Glutamatergic neuron (in vitro differentiated cells): ENCODE measurements at regions not wholly inside any gene's neighbourhood (a gene's known extent, or its start where the extent isn't known, plus 50 kb on each side); places are given as distances from the start of the nearest gene placed in this dataset.

ENCODE experiments used
- DNase-seq: peaks from one replicate; pipeline ENCODE4 v3.0.0; 2022
- H3K27ac Mint-ChIP-seq: one replicate; pipeline ENCODE4 v1.8.0; 2020; ENCODE audit warnings: mild to moderate bottlenecking, mixed read lengths, inconsistent platforms; ENCODE audit not compliant: unreplicated experiment
- H3K27me3 Mint-ChIP-seq: one replicate; pipeline ENCODE4 v1.8.0; 2020; ENCODE audit warnings: mild to moderate bottlenecking, moderate library complexity, mixed read lengths, inconsistent platforms; ENCODE audit not compliant: unreplicated experiment
- H3K36me3 Mint-ChIP-seq: one replicate; pipeline ENCODE4 v1.8.0; 2020; ENCODE audit warnings: mild to moderate bottlenecking, mixed read lengths, inconsistent platforms; ENCODE audit not compliant: unreplicated experiment
- H3K4me1 Mint-ChIP-seq: one replicate; pipeline ENCODE4 v1.8.0; 2020; ENCODE audit warnings: mild to moderate bottlenecking, low read depth, mixed read lengths, inconsistent platforms; ENCODE audit not compliant: unreplicated experiment
- H3K4me3 Mint-ChIP-seq: one replicate; pipeline ENCODE4 v1.8.0; 2020; ENCODE audit warnings: mild to moderate bottlenecking, mixed read lengths, inconsistent platforms; ENCODE audit not compliant: unreplicated experiment
- H3K9me3 Mint-ChIP-seq: one replicate; pipeline ENCODE4 v1.8.0; 2020; ENCODE audit warnings: mild to moderate bottlenecking, moderate library complexity, mixed read lengths, inconsistent platforms; ENCODE audit not compliant: unreplicated experiment
- TF ChIP-seq, protein P1 (sequence below): fragments of 200-600 bp; sonication (generic); IDR thresholded peaks from one replicate; pipeline ENCODE4 v1.5.0; 2021; ENCODE audit not compliant: partially characterized antibody, unreplicated experiment

DNA sequence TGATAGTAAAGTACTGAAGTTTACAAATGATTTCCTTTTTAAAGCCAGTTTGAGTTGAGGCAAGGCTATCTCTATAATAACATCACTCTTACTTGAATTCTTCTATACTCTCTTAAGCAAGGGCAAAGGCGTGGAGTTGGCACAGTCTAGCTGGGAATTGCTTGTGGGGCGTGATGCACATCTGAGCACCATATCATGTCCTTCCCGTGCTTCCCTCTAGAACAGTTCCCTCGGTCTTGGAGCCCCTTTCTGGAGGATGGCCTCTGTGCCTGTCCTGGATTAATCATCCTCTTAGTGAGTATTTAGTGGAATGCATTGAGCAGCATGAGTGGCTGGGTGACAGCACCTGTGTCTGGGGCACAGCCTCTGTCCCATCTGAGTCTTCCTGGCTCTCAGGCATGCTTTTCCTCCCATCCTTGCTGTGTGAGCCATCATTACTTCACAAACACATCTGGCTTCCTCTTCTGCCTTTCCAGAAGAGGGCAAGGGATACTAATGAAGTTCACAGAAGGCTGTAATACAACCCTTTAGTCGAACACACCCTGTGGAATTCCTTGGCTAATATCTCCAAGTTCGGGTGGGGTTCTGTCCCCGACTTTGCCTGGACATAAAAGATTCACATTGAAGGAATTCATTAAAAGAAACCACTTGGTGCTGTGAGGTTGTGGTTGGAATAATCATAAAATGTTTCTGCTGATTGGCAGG is 188.2 kb downstream of the FNDC1 start:
- Mint-ChIP-seq H3K4me3 (no peak overlapping the region), H3K9me3 (no peaks in the 10 kb centered on the region), H3K4me1 (no peaks in the 10 kb centered on the region), H3K36me3 (no peaks in the 10 kb centered on the region), H3K27me3 (no peaks in the 10 kb centered on the region), H3K27ac (no peak overlapping the region)
- TF ChIP-seq, protein P1, sequence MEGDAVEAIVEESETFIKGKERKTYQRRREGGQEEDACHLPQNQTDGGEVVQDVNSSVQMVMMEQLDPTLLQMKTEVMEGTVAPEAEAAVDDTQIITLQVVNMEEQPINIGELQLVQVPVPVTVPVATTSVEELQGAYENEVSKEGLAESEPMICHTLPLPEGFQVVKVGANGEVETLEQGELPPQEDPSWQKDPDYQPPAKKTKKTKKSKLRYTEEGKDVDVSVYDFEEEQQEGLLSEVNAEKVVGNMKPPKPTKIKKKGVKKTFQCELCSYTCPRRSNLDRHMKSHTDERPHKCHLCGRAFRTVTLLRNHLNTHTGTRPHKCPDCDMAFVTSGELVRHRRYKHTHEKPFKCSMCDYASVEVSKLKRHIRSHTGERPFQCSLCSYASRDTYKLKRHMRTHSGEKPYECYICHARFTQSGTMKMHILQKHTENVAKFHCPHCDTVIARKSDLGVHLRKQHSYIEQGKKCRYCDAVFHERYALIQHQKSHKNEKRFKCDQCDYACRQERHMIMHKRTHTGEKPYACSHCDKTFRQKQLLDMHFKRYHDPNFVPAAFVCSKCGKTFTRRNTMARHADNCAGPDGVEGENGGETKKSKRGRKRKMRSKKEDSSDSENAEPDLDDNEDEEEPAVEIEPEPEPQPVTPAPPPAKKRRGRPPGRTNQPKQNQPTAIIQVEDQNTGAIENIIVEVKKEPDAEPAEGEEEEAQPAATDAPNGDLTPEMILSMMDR = no peak
- no peak for DNase-seq

DNA sequence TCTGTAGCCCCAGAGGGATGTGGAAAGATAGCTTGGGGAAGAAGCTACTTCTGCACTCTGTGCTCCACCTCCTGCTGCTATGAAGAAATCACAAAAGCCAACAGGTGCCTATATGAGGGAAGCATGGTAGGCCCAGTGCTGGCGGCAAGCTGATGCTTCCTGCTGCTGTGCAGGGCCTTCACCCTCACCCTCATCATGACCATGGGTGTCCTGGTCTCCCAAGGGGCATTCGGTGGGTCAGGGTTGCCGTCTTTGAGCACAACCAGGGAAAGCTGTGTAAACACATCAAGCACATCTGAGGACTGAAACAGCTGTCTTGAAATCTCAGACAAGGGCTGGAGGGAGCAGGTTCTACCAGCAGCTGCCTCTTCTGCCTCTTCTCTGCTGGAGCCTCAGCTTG is 184.0 kb downstream of the FNDC1 start:
- DNase-seq = no peak
- Mint-ChIP-seq H3K27me3 (peaks cover 2% of the 10 kb centered on the region), H3K9me3 (no peaks in the 10 kb centered on the region), H3K36me3 (no peaks in the 10 kb centered on the region), H3K27ac (no peak overlapping the region), H3K4me3 (no peak overlapping the region), H3K4me1 (no peaks in the 10 kb centered on the region)
- TF ChIP-seq, protein P1 = no peak

DNA sequence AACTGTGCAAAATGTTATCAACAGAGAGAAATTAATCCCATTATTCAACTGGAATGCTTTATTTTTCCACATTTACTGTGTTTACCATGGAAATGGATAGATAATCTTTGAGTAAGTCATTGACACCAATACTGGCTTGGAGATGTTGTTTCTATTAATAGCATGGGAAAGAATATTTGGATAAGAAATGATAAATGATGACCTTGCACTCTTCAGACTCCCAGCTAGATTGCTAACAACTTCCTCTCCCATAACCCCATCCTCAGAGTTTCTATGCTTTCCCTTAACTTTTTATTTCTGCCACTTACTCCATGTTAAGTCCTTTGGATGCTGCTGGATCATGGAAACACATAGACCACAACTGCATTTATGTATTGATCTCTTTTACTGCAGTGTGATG is 182.5 kb downstream of the FNDC1 start:
- Mint-ChIP-seq H3K27ac (no peak overlapping the region), H3K4me1 (no peaks in the 10 kb centered on the region), H3K36me3 (no peaks in the 10 kb centered on the region), H3K9me3 (no peaks in the 10 kb centered on the region), H3K27me3 (peaks cover 2% of the 10 kb centered on the region), H3K4me3 (no peak overlapping the region)
- no peak for DNase-seq
- TF ChIP-seq, protein P1 = no peak

DNA sequence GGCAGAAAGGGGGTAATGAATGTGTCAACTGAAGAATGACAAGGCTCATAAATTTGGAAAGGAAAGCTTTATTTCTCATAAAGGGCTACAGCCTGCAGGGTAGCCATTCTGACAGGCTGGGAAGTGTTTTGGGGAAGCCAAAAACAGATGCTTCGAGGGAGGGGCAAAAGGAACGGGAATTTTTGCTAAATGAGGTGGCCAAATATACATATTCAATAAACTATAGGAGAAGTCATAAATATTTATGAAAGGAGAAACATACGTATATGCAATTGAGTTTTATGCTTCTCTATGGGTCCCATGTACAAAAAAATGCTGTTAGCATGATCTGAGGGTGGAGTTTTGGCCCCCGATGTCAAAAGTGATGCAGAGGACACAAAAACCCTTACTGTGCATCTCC is 180.7 kb downstream of the FNDC1 start:
- TF ChIP-seq, protein P1 = no peak
- peaks cover 2% of the 10 kb centered on the region for H3K27me3 Mint-ChIP-seq
- DNase-seq = no peak
- H3K4me3 Mint-ChIP-seq = no peak overlapping the region
- no peak overlapping the region for H3K27ac Mint-ChIP-seq
- H3K36me3 Mint-ChIP-seq = no peaks in the 10 kb centered on the region
- H3K4me1 Mint-ChIP-seq = no peaks in the 10 kb centered on the region
- no peaks in the 10 kb centered on the region for H3K9me3 Mint-ChIP-seq

DNA sequence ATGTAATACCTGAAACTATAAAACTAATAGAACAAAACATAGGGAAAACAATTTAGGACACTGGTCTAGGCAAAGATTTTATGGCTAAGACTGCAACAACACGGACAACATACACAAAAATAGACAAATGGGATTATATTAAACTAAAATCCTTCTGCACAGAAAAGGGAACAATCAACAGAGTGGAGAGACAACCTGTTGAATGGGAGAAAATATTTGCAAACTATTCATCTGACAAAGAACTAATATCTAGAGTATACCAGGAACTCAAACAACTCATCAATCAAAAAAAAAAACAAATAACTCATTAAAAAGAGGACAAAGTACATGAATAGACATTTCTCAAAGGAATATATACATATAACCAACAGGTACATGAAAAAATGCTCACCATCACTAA is 174.5 kb downstream of the FNDC1 start:
- DNase-seq = no peak
- no peaks in the 10 kb centered on the region for H3K27me3 Mint-ChIP-seq
- peaks cover 10% of the 10 kb centered on the region for H3K36me3 Mint-ChIP-seq
- H3K9me3 Mint-ChIP-seq = peaks cover 2% of the 10 kb centered on the region
- no peaks in the 10 kb centered on the region for H3K4me1 Mint-ChIP-seq
- H3K4me3 Mint-ChIP-seq = no peak overlapping the region
- TF ChIP-seq, protein P1 = no peak
- no peak overlapping the region for H3K27ac Mint-ChIP-seq
